Islet precursor cell (in vitro differentiated cells): ENCODE measurements at regions not wholly inside any gene's neighbourhood (a gene's known extent, or its start where the extent isn't known, plus 50 kb on each side); places are given as distances from the start of the nearest gene placed in this dataset.

Source experiments
- DNase-seq: peaks from one replicate; pipeline ENCODE4 v3.0.0-alpha.2; 2018

- no peak for DNase-seq
Measured at GRCh38 chr1:191929383-191929782, 228.9 kb upstream of the RGS18 start.

- DNase-seq = no peak
Measured at GRCh38 chr1:191943684-191944083, 214.6 kb upstream of the RGS18 start.

GRCh38 chr1:191953526-191953925 lies 204.7 kb upstream of the RGS18 start:
- no peak for DNase-seq

GRCh38 chr1:191959856-191960255 lies 198.4 kb upstream of the RGS18 start:
- DNase-seq = no peak

GRCh38 chr1:191963286-191963685 lies 195.0 kb upstream of the RGS18 start:
- no peak for DNase-seq

- DNase-seq = no peak
Measured at GRCh38 chr1:191963781-191964455, 194.3 kb upstream of the RGS18 start.

GRCh38 chr1:191969290-191969689 lies 189.0 kb upstream of the RGS18 start:
- DNase-seq = no peak

- no peak for DNase-seq
Measured at GRCh38 chr1:191970116-191970515, 188.1 kb upstream of the RGS18 start.

GRCh38 chr1:191971447-191971846 lies 186.8 kb upstream of the RGS18 start:
- DNase-seq = no peak

- no peak for DNase-seq
Measured at GRCh38 chr1:191974004-191974403, 184.3 kb upstream of the RGS18 start.

GRCh38 chr1:191977874-191978506 lies 180.3 kb upstream of the RGS18 start:
- no peak for DNase-seq

- no peak for DNase-seq
Measured at GRCh38 chr1:191984856-191985255, 173.4 kb upstream of the RGS18 start.

GRCh38 chr1:191992118-191992517 lies 166.1 kb upstream of the RGS18 start:
- DNase-seq = no peak

- DNase-seq = no peak
Measured at GRCh38 chr1:191993549-191993948, 164.7 kb upstream of the RGS18 start.

- DNase-seq = no peak
Measured at GRCh38 chr1:192002063-192002462, 156.2 kb upstream of the RGS18 start.

- no peak for DNase-seq
Measured at GRCh38 chr1:192003295-192004077, 154.8 kb upstream of the RGS18 start.

GRCh38 chr1:192005976-192006375 lies 152.3 kb upstream of the RGS18 start:
- DNase-seq = no peak

GRCh38 chr1:192008281-192008825 lies 149.9 kb upstream of the RGS18 start:
- DNase-seq = no peak

GRCh38 chr1:192010406-192010805 lies 147.9 kb upstream of the RGS18 start:
- DNase-seq = no peak

- DNase-seq = no peak
Measured at GRCh38 chr1:192011525-192011924, 146.7 kb upstream of the RGS18 start.

GRCh38 chr1:192022827-192023226 lies 135.4 kb upstream of the RGS18 start:
- no peak for DNase-seq

GRCh38 chr1:192024881-192025280 lies 133.4 kb upstream of the RGS18 start:
- no peak for DNase-seq

- no peak for DNase-seq
Measured at GRCh38 chr1:192038567-192038966, 119.7 kb upstream of the RGS18 start.

- DNase-seq = no peak
Measured at GRCh38 chr1:192045131-192045530, 113.1 kb upstream of the RGS18 start.
